Transverse colon (tissue), 4 donors: ENCODE measurements at regions not wholly inside any gene's neighbourhood (a gene's known extent, or its start where the extent isn't known, plus 50 kb on each side); places are given as distances from the start of the nearest gene placed in this dataset.
"Not testable (repeated sequence)": the region's sequence is repeated elsewhere in the genome, so short reads cannot be mapped to it uniquely, and the experiment has no call there.

ENCODE experiments used
- EP300 ChIP-seq: sonication (generic); formaldehyde crosslinking; IDR thresholded peaks from one replicate; pipeline ENCODE4 v1.6.1; 2017; ENCODE audit warnings: antibody characterized with exemption, low read depth
- POLR2A ChIP-seq: fragments of 450-650 bp; IDR thresholded peaks from one replicate; pipeline ENCODE4 v1.6.1; 2016; ENCODE audit warnings: antibody characterized with exemption, mild to moderate bottlenecking, moderate library complexity
- POLR2AphosphoS5 ChIP-seq, 3 donors: sonication (generic); formaldehyde crosslinking; IDR thresholded peaks; one replicate each; pipeline ENCODE4 v1.6.1; 2016; ENCODE audit warnings: antibody characterized with exemption in 3 of 3
- TF ChIP-seq, protein P1 (sequence below), 5 experiments: fragments of 200-600 bp in 3 of 5; fragments of 450-650 bp in 2 of 5; sonication (generic) in 3 of 5; IDR thresholded peaks; 1 replicate in 2 of 5; 2 replicates in 3 of 5; pipeline ENCODE4 v1.5.1; 2016 to 2017; ENCODE audit warnings: antibody characterized with exemption in 5 of 5, inconsistent platforms in 3 of 5, mild to moderate bottlenecking in 2 of 5, moderate library complexity in 1 of 5

GRCh38 chr6:71832110-71832764 lies 54.1 kb upstream of the RIMS1 start:
- not testable (repeated sequence) for TF ChIP-seq POLR2AphosphoS5 (IDR thresholded peaks at IDR 0.05); EP300; POLR2A
- TF ChIP-seq, protein P1, sequence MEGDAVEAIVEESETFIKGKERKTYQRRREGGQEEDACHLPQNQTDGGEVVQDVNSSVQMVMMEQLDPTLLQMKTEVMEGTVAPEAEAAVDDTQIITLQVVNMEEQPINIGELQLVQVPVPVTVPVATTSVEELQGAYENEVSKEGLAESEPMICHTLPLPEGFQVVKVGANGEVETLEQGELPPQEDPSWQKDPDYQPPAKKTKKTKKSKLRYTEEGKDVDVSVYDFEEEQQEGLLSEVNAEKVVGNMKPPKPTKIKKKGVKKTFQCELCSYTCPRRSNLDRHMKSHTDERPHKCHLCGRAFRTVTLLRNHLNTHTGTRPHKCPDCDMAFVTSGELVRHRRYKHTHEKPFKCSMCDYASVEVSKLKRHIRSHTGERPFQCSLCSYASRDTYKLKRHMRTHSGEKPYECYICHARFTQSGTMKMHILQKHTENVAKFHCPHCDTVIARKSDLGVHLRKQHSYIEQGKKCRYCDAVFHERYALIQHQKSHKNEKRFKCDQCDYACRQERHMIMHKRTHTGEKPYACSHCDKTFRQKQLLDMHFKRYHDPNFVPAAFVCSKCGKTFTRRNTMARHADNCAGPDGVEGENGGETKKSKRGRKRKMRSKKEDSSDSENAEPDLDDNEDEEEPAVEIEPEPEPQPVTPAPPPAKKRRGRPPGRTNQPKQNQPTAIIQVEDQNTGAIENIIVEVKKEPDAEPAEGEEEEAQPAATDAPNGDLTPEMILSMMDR (IDR thresholded peaks at IDR 0.05) = not testable (repeated sequence)
